ENCODE measurements at regions not wholly inside any gene's neighbourhood (a gene's known extent, or its start where the extent isn't known, plus 50 kb on each side); places are given as distances from the start of the nearest gene placed in this dataset.
"Not testable (repeated sequence)": the region's sequence is repeated elsewhere in the genome, so short reads cannot be mapped to it uniquely, and the experiment has no call there.

- DNase-seq (ENCODE audit: insufficient read length, low spot score) = no peak
- peak; percentile 72 for FAIRE-seq
- TF ChIP-seq TAF1 (IDR thresholded peaks at IDR 0.05; ENCODE audit: low read depth, low read length) (no peak), PAX5 (IDR thresholded peaks at IDR 0.05; ENCODE audit: insufficient read depth, low read length, severe bottlenecking) (no peak), POLR2AphosphoS5 (IDR thresholded peaks at IDR 0.05; ENCODE audit: low read depth, low read length) (no peak), SPI1 (IDR thresholded peaks at IDR 0.05; ENCODE audit: low read depth, low read length) (no peak), POLR2A (IDR thresholded peaks at IDR 0.05; ENCODE audit: low read depth, low read length) (no peak), POU2F2 (IDR thresholded peaks at IDR 0.05; ENCODE audit: low read depth, low read length) (no peak)
Observed at GRCh38 chr1:209104646-209105045, 478.9 kb upstream of the CAMK1G start.

- no peak for TF ChIP-seq POLR2A (IDR thresholded peaks at IDR 0.05; ENCODE audit: low read depth, low read length)
- TF ChIP-seq POLR2AphosphoS5 (IDR thresholded peaks at IDR 0.05; ENCODE audit: low read depth, low read length) = no peak
- TF ChIP-seq PAX5 (IDR thresholded peaks at IDR 0.05; ENCODE audit: insufficient read depth, low read length, severe bottlenecking) = no peak
- FAIRE-seq = peak; percentile 82
- DNase-seq (ENCODE audit: insufficient read length, low spot score) = no peak
Observed at GRCh38 chr1:209105701-209106100, 477.8 kb upstream of the CAMK1G start.

- DNase-seq (ENCODE audit: insufficient read length, low spot score) (no peak), FAIRE-seq (no peak)
- TF ChIP-seq SPI1 (IDR thresholded peaks at IDR 0.05; ENCODE audit: low read depth, low read length) = no peak
- no peak for TF ChIP-seq PAX5 (IDR thresholded peaks at IDR 0.05; ENCODE audit: insufficient read depth, low read length, severe bottlenecking)
- no peak for TF ChIP-seq POLR2AphosphoS5 (IDR thresholded peaks at IDR 0.05; ENCODE audit: low read depth, low read length)
- TF ChIP-seq POLR2A (IDR thresholded peaks at IDR 0.05; ENCODE audit: low read depth, low read length) = no peak
- TF ChIP-seq POU2F2 (IDR thresholded peaks at IDR 0.05; ENCODE audit: low read depth, low read length) = no peak
- no peak for TF ChIP-seq TAF1 (IDR thresholded peaks at IDR 0.05; ENCODE audit: low read depth, low read length)
Observed at GRCh38 chr1:209106237-209106741, 477.2 kb upstream of the CAMK1G start.

- TF ChIP-seq POLR2AphosphoS5 (IDR thresholded peaks at IDR 0.05; ENCODE audit: low read depth, low read length) (no peak), PAX5 (IDR thresholded peaks at IDR 0.05; ENCODE audit: insufficient read depth, low read length, severe bottlenecking) (no peak), POLR2A (IDR thresholded peaks at IDR 0.05; ENCODE audit: low read depth, low read length) (no peak), TAF1 (IDR thresholded peaks at IDR 0.05; ENCODE audit: low read depth, low read length) (no peak), SPI1 (IDR thresholded peaks at IDR 0.05; ENCODE audit: low read depth, low read length) (no peak), POU2F2 (IDR thresholded peaks at IDR 0.05; ENCODE audit: low read depth, low read length) (no peak)
- DNase-seq (ENCODE audit: insufficient read length, low spot score) = no peak
- no peak for FAIRE-seq
Observed at GRCh38 chr1:209106861-209107260, 476.7 kb upstream of the CAMK1G start.

- TF ChIP-seq POU2F2 (IDR thresholded peaks at IDR 0.05; ENCODE audit: low read depth, low read length) (no peak), SPI1 (IDR thresholded peaks at IDR 0.05; ENCODE audit: low read depth, low read length) (0 out of 2 replicates have a peak, but pooled peaks have one; percentile 25), TAF1 (IDR thresholded peaks at IDR 0.05; ENCODE audit: low read depth, low read length) (no peak)
- DNase-seq (ENCODE audit: insufficient read length, low spot score) (no peak), FAIRE-seq (peak; percentile 50)
Observed at GRCh38 chr1:209107535-209107934, 476.0 kb upstream of the CAMK1G start.

- TF ChIP-seq POLR2A (IDR thresholded peaks at IDR 0.05; ENCODE audit: low read depth, low read length) (no peak), PAX5 (IDR thresholded peaks at IDR 0.05; ENCODE audit: insufficient read depth, low read length, severe bottlenecking) (no peak), SPI1 (IDR thresholded peaks at IDR 0.05; ENCODE audit: low read depth, low read length) (no peak)
- FAIRE-seq = peak; percentile 9
- no peak for DNase-seq (ENCODE audit: insufficient read length, low spot score)
Observed at GRCh38 chr1:209109001-209109785, 474.3 kb upstream of the CAMK1G start.

- FAIRE-seq (no peak), DNase-seq (ENCODE audit: insufficient read length, low spot score) (no peak)
- TF ChIP-seq POU2F2 (IDR thresholded peaks at IDR 0.05; ENCODE audit: low read depth, low read length) = no peak
- no peak for TF ChIP-seq POLR2AphosphoS5 (IDR thresholded peaks at IDR 0.05; ENCODE audit: low read depth, low read length)
- TF ChIP-seq TAF1 (IDR thresholded peaks at IDR 0.05; ENCODE audit: low read depth, low read length) = no peak
- TF ChIP-seq POLR2A (IDR thresholded peaks at IDR 0.05; ENCODE audit: low read depth, low read length) = no peak
- TF ChIP-seq SPI1 (IDR thresholded peaks at IDR 0.05; ENCODE audit: low read depth, low read length) = no peak
- no peak for TF ChIP-seq PAX5 (IDR thresholded peaks at IDR 0.05; ENCODE audit: insufficient read depth, low read length, severe bottlenecking)
Observed at GRCh38 chr1:209113521-209113920, 470.0 kb upstream of the CAMK1G start.

- no peak for DNase-seq (ENCODE audit: insufficient read length, low spot score)
- TF ChIP-seq POLR2A (IDR thresholded peaks at IDR 0.05; ENCODE audit: low read depth, low read length) (no peak), PAX5 (IDR thresholded peaks at IDR 0.05; ENCODE audit: insufficient read depth, low read length, severe bottlenecking) (no peak), POU2F2 (IDR thresholded peaks at IDR 0.05; ENCODE audit: low read depth, low read length) (no peak), SPI1 (IDR thresholded peaks at IDR 0.05; ENCODE audit: low read depth, low read length) (no peak), POLR2AphosphoS5 (IDR thresholded peaks at IDR 0.05; ENCODE audit: low read depth, low read length) (no peak), TAF1 (IDR thresholded peaks at IDR 0.05; ENCODE audit: low read depth, low read length) (no peak)
- no peak for FAIRE-seq
Observed at GRCh38 chr1:209116705-209117104, 466.8 kb upstream of the CAMK1G start.

- FAIRE-seq (no peak), DNase-seq (ENCODE audit: insufficient read length, low spot score) (no peak)
- no peak for TF ChIP-seq PAX5 (IDR thresholded peaks at IDR 0.05; ENCODE audit: insufficient read depth, low read length, severe bottlenecking)
- no peak for TF ChIP-seq POLR2AphosphoS5 (IDR thresholded peaks at IDR 0.05; ENCODE audit: low read depth, low read length)
- no peak for TF ChIP-seq TAF1 (IDR thresholded peaks at IDR 0.05; ENCODE audit: low read depth, low read length)
- TF ChIP-seq POLR2A (IDR thresholded peaks at IDR 0.05; ENCODE audit: low read depth, low read length) = no peak
- TF ChIP-seq SPI1 (IDR thresholded peaks at IDR 0.05; ENCODE audit: low read depth, low read length) = no peak
- TF ChIP-seq POU2F2 (IDR thresholded peaks at IDR 0.05; ENCODE audit: low read depth, low read length) = no peak
Observed at GRCh38 chr1:209123601-209124000, 459.9 kb upstream of the CAMK1G start.

- not testable (repeated sequence) for DNase-seq (ENCODE audit: insufficient read length, low spot score); FAIRE-seq
Observed at GRCh38 chr1:209129091-209129490, 454.4 kb upstream of the CAMK1G start.

Data from GM12891 (cell line).